GM12892 (cell line): ENCODE measurements at regions not wholly inside any gene's neighbourhood (a gene's known extent, or its start where the extent isn't known, plus 50 kb on each side); places are given as distances from the start of the nearest gene placed in this dataset.

ENCODE experiments used
- POLR2A ChIP-seq: IDR thresholded peaks from 2 replicates; pipeline ENCODE4 v1.6.1; 2011; ENCODE audit warnings: low read depth, low read length, control low read depth
- POLR2AphosphoS5 ChIP-seq: IDR thresholded peaks from 2 replicates; pipeline ENCODE4 v1.6.1; 2011; ENCODE audit warnings: low read depth, low read length, control low read depth

GRCh38 chr7:136656516-136656915 lies 211.9 kb upstream of the CHRM2 start:
- no peak for TF ChIP-seq POLR2A
- no peak for TF ChIP-seq POLR2AphosphoS5
